Retinal pigment epithelial cell (primary cell): ENCODE measurements at regions not wholly inside any gene's neighbourhood (a gene's known extent, or its start where the extent isn't known, plus 50 kb on each side); places are given as distances from the start of the nearest gene placed in this dataset.

Experiments
- DNase-seq: peaks from one replicate; pipeline ENCODE4 v3.0.0-alpha.2; 2010; ENCODE audit warnings: low read depth
- H3K4me3 ChIP-seq: 2 replicates; pipeline ENCODE4 v1.5.1; 2011; ENCODE audit warnings: mild to moderate bottlenecking, low read length, control low read depth, moderate library complexity
- TF ChIP-seq, protein P1 (sequence below): conservative IDR thresholded peaks from 2 replicates; pipeline ENCODE4 v1.5.1; 2011; ENCODE audit warnings: low read depth, low read length, control low read depth, inconsistent platforms

DNA sequence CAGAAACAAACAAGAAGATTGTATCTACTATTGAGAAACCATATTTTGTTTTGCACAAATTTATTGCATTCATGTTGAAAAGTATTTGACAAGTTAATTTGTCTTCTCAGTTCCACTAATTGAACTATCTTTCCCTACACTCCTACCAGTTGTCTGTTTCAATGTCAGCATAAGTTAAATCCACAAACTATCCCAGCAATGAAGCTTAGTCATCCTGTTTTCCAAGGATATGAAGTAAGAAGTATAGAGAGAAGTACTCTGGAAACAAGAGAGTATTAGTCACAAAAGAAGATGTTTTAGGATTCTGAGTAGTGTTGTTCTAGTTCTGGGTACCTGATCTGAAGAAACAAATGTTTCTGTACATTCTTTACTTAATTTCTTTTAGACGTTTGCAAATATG lies 261.6 kb upstream of the ZNF804A start:
- DNase-seq: no peak
- H3K4me3 ChIP-seq: no peak overlapping the region
- TF ChIP-seq, protein P1, sequence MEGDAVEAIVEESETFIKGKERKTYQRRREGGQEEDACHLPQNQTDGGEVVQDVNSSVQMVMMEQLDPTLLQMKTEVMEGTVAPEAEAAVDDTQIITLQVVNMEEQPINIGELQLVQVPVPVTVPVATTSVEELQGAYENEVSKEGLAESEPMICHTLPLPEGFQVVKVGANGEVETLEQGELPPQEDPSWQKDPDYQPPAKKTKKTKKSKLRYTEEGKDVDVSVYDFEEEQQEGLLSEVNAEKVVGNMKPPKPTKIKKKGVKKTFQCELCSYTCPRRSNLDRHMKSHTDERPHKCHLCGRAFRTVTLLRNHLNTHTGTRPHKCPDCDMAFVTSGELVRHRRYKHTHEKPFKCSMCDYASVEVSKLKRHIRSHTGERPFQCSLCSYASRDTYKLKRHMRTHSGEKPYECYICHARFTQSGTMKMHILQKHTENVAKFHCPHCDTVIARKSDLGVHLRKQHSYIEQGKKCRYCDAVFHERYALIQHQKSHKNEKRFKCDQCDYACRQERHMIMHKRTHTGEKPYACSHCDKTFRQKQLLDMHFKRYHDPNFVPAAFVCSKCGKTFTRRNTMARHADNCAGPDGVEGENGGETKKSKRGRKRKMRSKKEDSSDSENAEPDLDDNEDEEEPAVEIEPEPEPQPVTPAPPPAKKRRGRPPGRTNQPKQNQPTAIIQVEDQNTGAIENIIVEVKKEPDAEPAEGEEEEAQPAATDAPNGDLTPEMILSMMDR: no peak

DNA sequence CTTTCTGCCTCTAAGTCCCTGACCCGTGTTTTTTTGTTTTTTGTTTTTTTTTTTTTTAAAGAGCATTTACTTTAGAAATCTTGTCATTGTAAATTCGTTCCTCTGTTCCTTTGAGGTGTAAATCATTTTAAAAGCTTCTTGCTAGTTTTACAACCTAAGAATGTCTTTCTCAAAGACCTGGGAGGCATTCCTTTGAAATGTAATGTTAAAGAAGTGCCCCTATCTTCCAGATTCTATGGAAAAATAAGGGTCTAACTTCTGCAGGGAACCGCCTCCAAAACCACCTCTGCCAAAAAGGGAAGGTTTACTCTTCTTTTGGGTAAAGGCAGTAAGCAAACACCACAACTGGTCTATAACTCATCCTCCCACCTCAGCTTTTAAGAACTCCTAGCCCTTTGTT lies 259.6 kb upstream of the ZNF804A start:
- DNase-seq: no peak
- H3K4me3 ChIP-seq: no peak overlapping the region
- TF ChIP-seq, protein P1: no peak

DNA sequence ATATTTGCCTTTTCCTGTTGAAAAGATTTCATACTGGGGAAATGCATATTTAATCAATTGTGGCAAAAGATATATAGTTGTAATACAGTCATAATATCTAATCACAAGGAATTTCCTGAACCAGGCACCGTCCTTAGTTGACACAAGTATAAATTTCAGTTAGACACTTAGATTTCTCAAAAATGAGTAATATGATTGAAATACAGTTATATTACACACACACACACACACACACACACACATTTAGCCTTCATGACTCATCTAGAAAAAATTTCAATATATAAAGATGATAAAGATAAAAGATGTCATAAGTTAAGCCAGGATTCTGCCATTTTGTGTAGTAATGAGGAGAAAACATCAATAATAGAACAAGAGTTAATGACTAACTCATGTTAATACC lies 258.4 kb upstream of the ZNF804A start:
- DNase-seq: no peak

DNA sequence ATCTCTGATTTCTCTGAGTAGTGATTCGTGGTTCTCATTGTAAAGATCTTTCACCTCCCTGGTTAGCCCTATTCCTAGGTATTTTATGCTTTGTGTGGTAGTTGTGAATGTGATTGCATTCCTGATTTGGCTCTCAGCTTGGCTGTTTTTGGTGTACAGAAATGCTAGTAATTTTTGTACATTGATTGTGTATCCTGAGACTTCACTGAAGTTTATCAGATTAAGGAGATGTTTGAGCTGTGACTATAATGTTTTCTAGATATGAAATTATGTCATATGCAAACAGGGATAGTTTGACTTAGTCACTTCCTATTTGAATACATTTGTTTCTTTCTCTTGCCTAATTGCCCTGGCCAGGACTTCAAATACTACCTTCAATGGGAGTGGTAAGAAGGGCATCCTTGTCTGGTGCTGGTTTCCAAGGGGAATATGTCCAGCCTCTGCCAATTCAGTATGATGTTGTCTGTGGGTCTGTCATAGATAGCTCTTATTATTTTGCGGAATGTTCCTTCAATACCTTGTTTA lies 251.9 kb upstream of the ZNF804A start:
- TF ChIP-seq, protein P1: no peak
- no peak for DNase-seq
- H3K4me3 ChIP-seq: no peak overlapping the region

More for the DNA sequence above, 258.4 kb upstream of the ZNF804A start:
- no peak overlapping the region for H3K4me3 ChIP-seq
- TF ChIP-seq, protein P1: no peak

DNA sequence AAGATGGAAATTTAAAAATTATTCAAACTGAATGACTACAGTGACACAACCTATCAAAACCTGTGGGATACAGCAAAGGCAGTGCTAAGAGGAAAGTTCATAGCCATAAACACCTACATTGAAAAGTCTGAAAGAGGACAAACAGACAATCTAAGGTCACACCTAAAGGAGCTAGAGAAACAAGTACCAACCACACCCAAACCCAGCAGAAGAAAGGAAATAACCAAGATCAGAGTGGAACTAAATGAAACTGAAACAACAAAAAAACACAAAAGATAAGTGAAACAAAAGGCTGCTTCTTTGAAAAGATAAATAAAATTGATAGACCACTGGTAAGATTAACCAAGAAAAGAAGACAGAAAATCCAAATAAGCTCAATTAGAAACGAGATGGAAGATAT lies 247.2 kb upstream of the ZNF804A start:
- TF ChIP-seq, protein P1: no peak
- no peak for DNase-seq
- H3K4me3 ChIP-seq: no peak overlapping the region

DNA sequence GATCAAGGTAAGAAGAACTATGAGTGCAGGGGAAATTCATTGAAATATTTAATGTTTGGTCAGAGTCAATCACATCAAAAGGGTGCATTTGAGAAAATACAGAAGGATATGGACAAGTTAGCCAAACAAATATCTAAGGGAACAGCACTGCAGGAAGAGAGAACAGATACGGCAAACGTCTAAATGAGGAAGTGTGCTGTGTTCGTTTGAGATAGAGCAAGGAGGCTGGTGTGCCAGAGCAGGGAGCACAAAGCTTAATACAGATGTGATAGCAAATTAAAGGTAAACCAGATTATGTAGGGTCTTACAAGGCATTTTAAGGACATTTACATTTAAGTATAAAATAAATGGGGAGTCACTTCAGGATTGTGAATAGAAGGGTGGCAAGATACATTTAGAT lies 241.3 kb upstream of the ZNF804A start:
- TF ChIP-seq, protein P1: no peak
- no peak for DNase-seq
- no peak overlapping the region for H3K4me3 ChIP-seq

DNA sequence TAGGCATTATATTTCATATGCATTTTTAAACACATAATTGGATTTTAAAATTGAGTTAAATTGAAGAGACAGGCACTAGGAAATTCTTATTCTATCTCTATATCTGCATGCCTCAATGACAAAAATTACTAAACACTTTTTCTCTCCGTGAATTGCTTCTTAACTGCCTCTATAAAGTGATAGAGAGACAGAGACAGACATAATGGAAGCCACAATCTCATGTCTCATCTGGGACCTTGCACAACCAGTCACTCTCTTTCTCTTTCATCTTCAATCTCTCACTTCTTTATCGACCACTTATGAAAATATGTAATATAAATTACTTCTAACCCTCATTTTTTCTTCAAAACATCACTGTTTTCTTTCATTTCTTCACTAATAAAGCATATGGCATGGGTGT lies 238.9 kb upstream of the ZNF804A start:
- H3K4me3 ChIP-seq: no peak overlapping the region
- no peak for DNase-seq
- TF ChIP-seq, protein P1: no peak
